SK-N-SH (cell line): ENCODE measurements at regions not wholly inside any gene's neighbourhood (a gene's known extent, or its start where the extent isn't known, plus 50 kb on each side); places are given as distances from the start of the nearest gene placed in this dataset.

Experiments
- CTCF ChIA-PET: fragments of 300-600, 350-600 bp; formaldehyde crosslinking; extraction: SDS; loops from one replicate; lab custom pipeline; 2021; lab: Yijun Ruan, JAX
- POLR2A ChIA-PET: fragments of 350-600 bp; sonication (Branson Sonifier 250); formaldehyde crosslinking; extraction: SDS; loops from one replicate; lab custom pipeline; 2020; ENCODE audit warnings: antibody characterized with exemption, inconsistent platforms; lab: Yijun Ruan, JAX
- DNase-seq: peaks from one replicate; pipeline ENCODE4 v3.0.0; 2012
- H2AFZ ChIP-seq: fragments of 200-600 bp; sonication (generic); 2 replicates; pipeline ENCODE4 v1.8.1; 2016; ENCODE audit warnings: antibody characterized with exemption, mild to moderate bottlenecking, low read depth
- H3F3A ChIP-seq: fragments of 200-600 bp; sonication (generic); replicated peaks from 2 replicates; pipeline ENCODE3; 2016; ENCODE audit warnings: antibody characterized with exemption, mild to moderate bottlenecking; ENCODE audit not compliant: insufficient read depth
- H3K27ac ChIP-seq, 2 experiments: fragments of 200-500 bp in 1 of 2; fragments of 200-600 bp in 1 of 2; sonication (Bioruptor generic) in 1 of 2; sonication (generic), shearing (Covaris generic) in 1 of 2; 2 replicates each; pipeline versions ENCODE4 v1.5.1 to v1.6.1; 2014 to 2016; ENCODE audit warnings: low read depth in 2 of 2, inconsistent platforms in 1 of 2, low read length in 1 of 2, mild to moderate bottlenecking in 1 of 2, mixed read lengths in 1 of 2
- H3K27me3 ChIP-seq: fragments of 200-600 bp; sonication (generic), shearing (Covaris generic); 2 replicates; pipeline ENCODE4 v1.6.1; 2016; ENCODE audit warnings: mixed run types; ENCODE audit not compliant: insufficient read depth
- H3K36me3 ChIP-seq, 2 experiments: fragments of 200-500 bp in 1 of 2; fragments of 200-600 bp in 1 of 2; sonication (Bioruptor generic) in 1 of 2; sonication (generic) in 1 of 2; replicated peaks in 1 of 2; 2 replicates each; pipeline versions ENCODE3 to v1.5.1; 2014 to 2016; ENCODE audit warnings: low read length in 1 of 2, mild to moderate bottlenecking in 1 of 2; ENCODE audit not compliant: insufficient read depth in 2 of 2, control insufficient read depth in 1 of 2
- H3K4me1 ChIP-seq, 2 experiments: fragments of 200-500 bp in 1 of 2; fragments of 200-600 bp in 1 of 2; sonication (Bioruptor generic) in 1 of 2; sonication (generic), shearing (Covaris generic) in 1 of 2; 2 replicates each; pipeline versions ENCODE4 v1.5.1 to v1.6.1; 2014 to 2016; ENCODE audit warnings: low read depth in 1 of 2, low read length in 1 of 2, mixed run types in 1 of 2; ENCODE audit not compliant: insufficient read depth in 2 of 2, control insufficient read depth in 1 of 2
- H3K4me2 ChIP-seq: fragments of 200-600 bp; sonication (generic), shearing (Covaris generic); 2 replicates; pipeline ENCODE4 v1.6.1; 2017; ENCODE audit warnings: mixed run types
- H3K4me3 ChIP-seq, 2 experiments: fragments of 200-500 bp in 1 of 2; fragments of 200-600 bp in 1 of 2; sonication (Bioruptor generic) in 1 of 2; sonication (generic), shearing (Covaris generic) in 1 of 2; 2 replicates each; pipeline versions ENCODE4 v1.5.1 to v1.8.1; 2014 to 2016; ENCODE audit warnings: low read depth in 2 of 2, inconsistent platforms in 1 of 2, low read length in 1 of 2, mild to moderate bottlenecking in 1 of 2, mixed read lengths in 1 of 2, moderate library complexity in 1 of 2
- H3K79me2 ChIP-seq: fragments of 200-600 bp; sonication (generic); 2 replicates; pipeline ENCODE4 v1.8.1; 2017; ENCODE audit warnings: mild to moderate bottlenecking; ENCODE audit not compliant: insufficient read depth
- H3K9ac ChIP-seq: fragments of 200-600 bp; sonication (generic); 2 replicates; pipeline ENCODE4 v1.6.1; 2017; ENCODE audit warnings: mixed run types
- H3K9me2 ChIP-seq: fragments of 200-600 bp; sonication (generic); 2 replicates; pipeline ENCODE4 v1.6.1; 2017; ENCODE audit warnings: mixed run types
- H3K9me3 ChIP-seq: fragments of 200-600 bp; sonication (generic); 2 replicates; pipeline ENCODE4 v1.6.1; 2017; ENCODE audit warnings: mixed run types, mild to moderate bottlenecking, moderate library complexity
- H4K20me1 ChIP-seq: fragments of 200-600 bp; sonication (generic); 2 replicates; pipeline ENCODE4 v1.6.1; 2017; ENCODE audit warnings: mild to moderate bottlenecking, mixed run types; ENCODE audit not compliant: insufficient read depth
- CHD2 ChIP-seq: fragments of 150-350 bp; IDR thresholded peaks from 2 replicates; pipeline ENCODE4 v1.6.1; 2018; ENCODE audit warnings: low read length; ENCODE audit not compliant: partially characterized antibody
- ELF1 ChIP-seq: IDR thresholded peaks from 2 replicates; pipeline ENCODE4 v1.4.0; 2012
- EP300 ChIP-seq, 2 experiments: IDR thresholded peaks; 2 replicates each; pipeline versions ENCODE4 v1.4.0 to v1.6.1; 2012; ENCODE audit warnings: borderline replicate concordance in 1 of 2, low read depth in 1 of 2, low read length in 1 of 2
- EZH2phosphoT487 ChIP-seq: fragments of 200-600 bp; sonication (generic); IDR thresholded peaks from 2 replicates; pipeline ENCODE4 v1.6.1; 2017; ENCODE audit warnings: low read depth, mixed run types, mild to moderate bottlenecking, antibody characterized with exemption, moderate library complexity, borderline replicate concordance
- FOXJ3 ChIP-seq: sonication (generic); formaldehyde crosslinking; IDR thresholded peaks from 2 replicates; pipeline ENCODE4 v1.5.1; 2020; ENCODE audit warnings: mild to moderate bottlenecking, missing genetic modification reagents
- FOXM1 ChIP-seq: IDR thresholded peaks from 2 replicates; pipeline ENCODE4 v1.4.0; 2012; ENCODE audit warnings: low read depth, mild to moderate bottlenecking
- GABPA ChIP-seq: IDR thresholded peaks from 2 replicates; pipeline ENCODE4 v1.4.0; 2012; ENCODE audit warnings: low read depth, mild to moderate bottlenecking
- GATA2 ChIP-seq: sonication (generic); formaldehyde crosslinking; IDR thresholded peaks from 2 replicates; pipeline ENCODE4 v1.5.0; 2020; ENCODE audit warnings: mild to moderate bottlenecking, missing genetic modification reagents
- MEF2A ChIP-seq: IDR thresholded peaks from 2 replicates; pipeline ENCODE4 v1.4.0; 2012; ENCODE audit warnings: low read depth, borderline replicate concordance
- MXI1 ChIP-seq: IDR thresholded peaks from 2 replicates; pipeline ENCODE4 v1.6.1; 2012; ENCODE audit warnings: mild to moderate bottlenecking, low read depth, low read length, improper control_type of control experiment
- POLR2AphosphoS5 ChIP-seq: IDR thresholded peaks from 2 replicates; pipeline ENCODE4 v1.6.1; 2012; ENCODE audit warnings: low read depth, low read length
- RAD21 ChIP-seq: IDR thresholded peaks from 2 replicates; pipeline ENCODE4 v1.6.1; 2012; ENCODE audit warnings: mild to moderate bottlenecking, low read length
- RCOR1 ChIP-seq: fragments of 150-350 bp; IDR thresholded peaks from 2 replicates; pipeline ENCODE4 v1.6.1; 2017; ENCODE audit warnings: antibody characterized with exemption, low read length
- RXRA ChIP-seq: IDR thresholded peaks from 2 replicates; pipeline ENCODE4 v1.4.0; 2012; ENCODE audit warnings: low read depth, mild to moderate bottlenecking, borderline replicate concordance
- SIN3A ChIP-seq: IDR thresholded peaks from 2 replicates; pipeline ENCODE4 v1.6.1; 2012; ENCODE audit warnings: low read depth, mild to moderate bottlenecking, low read length, moderate library complexity, borderline replicate concordance
- SMC3 ChIP-seq: IDR thresholded peaks from 2 replicates; pipeline ENCODE4 v1.6.1; 2012; ENCODE audit warnings: low read depth, low read length, improper control_type of control experiment
- TCF12 ChIP-seq: IDR thresholded peaks from 2 replicates; pipeline ENCODE4 v1.4.0; 2012
- TEAD4 ChIP-seq: IDR thresholded peaks from 2 replicates; pipeline ENCODE4 v1.4.0; 2012; ENCODE audit warnings: mild to moderate bottlenecking, borderline replicate concordance; ENCODE audit not compliant: insufficient read depth
- YY1 ChIP-seq: IDR thresholded peaks from 2 replicates; pipeline ENCODE4 v1.4.0; 2012; ENCODE audit warnings: low read depth, mild to moderate bottlenecking
- WGBS: methylation state at CpG from one replicate; pipeline ENCODE4 v1.1.6; 2017; ENCODE audit warnings: low lambda C conversion rate; 5-methylcytosine and 5-hydroxymethylcytosine counted together
- TF ChIP-seq, protein P1 (sequence below): IDR thresholded peaks from 2 replicates; pipeline ENCODE4 v1.4.0; 2012; ENCODE audit warnings: low read depth, borderline replicate concordance
- TF ChIP-seq, protein P2 (sequence below): IDR thresholded peaks from 2 replicates; pipeline ENCODE4; 2012
- TF ChIP-seq, protein P3 (sequence below): fragments of 150-350 bp; IDR thresholded peaks from 2 replicates; pipeline ENCODE4 v1.6.1; 2016; ENCODE audit warnings: mild to moderate bottlenecking, low read depth, low read length

DNA sequence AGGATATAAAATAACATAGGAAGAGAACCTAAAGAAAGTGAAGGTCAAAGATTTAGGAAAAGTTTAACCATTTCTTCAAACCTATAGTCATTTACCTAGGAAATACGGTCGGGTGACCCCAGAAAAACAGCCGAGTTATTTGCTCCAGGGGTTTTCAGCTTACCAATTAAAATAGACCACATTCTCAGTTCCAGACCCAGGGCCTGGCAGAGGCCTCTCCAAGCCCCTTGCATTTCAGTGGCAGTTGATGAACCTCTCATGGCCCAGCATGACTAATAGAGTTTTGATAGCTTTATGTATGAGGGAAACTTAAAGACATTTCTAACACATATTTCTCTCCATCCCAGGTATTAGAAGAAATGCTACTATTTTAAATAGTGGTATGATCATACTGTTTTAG lies 113.5 kb downstream of the OGFRL1 start:
- Histone ChIP-seq H2AFZ (no peak overlapping the region), H3K4me3 (no peak overlapping the region), H3F3A (peaks cover 30% of the 10 kb centered on the region), H3K9me2 (no peaks in the 10 kb centered on the region), H3K27ac (peak overlapping the region in 1 of 2 experiments; percentile 95; a peak in 1 of 4 replicates), H3K9me3 (no peaks in the 10 kb centered on the region), H3K9ac (no peak overlapping the region), H4K20me1 (no peaks in the 10 kb centered on the region), H3K4me1 (peaks cover 3 to 31% of the 10 kb centered on the region in 2 experiments; a peak in 3 of 4 replicates), H3K79me2 (peaks cover 17% of the 10 kb centered on the region; the same call in 1 of the 2 replicates), H3K36me3 (peaks cover 0 to 10% of the 10 kb centered on the region in 2 experiments), H3K4me2 (0 out of 2 replicates have a peak overlapping the region, but pooled peaks have one; percentile 17), H3K27me3 (no peaks in the 10 kb centered on the region)
- no peak for DNase-seq
- TF ChIP-seq FOXJ3 (CRISPR knock-in tag): no peak
- TF ChIP-seq FOXM1: no peak
- TF ChIP-seq GABPA: no peak
- no peak for TF ChIP-seq ELF1
- no peak for TF ChIP-seq SMC3
- no peak for TF ChIP-seq RAD21
- TF ChIP-seq, protein P1, sequence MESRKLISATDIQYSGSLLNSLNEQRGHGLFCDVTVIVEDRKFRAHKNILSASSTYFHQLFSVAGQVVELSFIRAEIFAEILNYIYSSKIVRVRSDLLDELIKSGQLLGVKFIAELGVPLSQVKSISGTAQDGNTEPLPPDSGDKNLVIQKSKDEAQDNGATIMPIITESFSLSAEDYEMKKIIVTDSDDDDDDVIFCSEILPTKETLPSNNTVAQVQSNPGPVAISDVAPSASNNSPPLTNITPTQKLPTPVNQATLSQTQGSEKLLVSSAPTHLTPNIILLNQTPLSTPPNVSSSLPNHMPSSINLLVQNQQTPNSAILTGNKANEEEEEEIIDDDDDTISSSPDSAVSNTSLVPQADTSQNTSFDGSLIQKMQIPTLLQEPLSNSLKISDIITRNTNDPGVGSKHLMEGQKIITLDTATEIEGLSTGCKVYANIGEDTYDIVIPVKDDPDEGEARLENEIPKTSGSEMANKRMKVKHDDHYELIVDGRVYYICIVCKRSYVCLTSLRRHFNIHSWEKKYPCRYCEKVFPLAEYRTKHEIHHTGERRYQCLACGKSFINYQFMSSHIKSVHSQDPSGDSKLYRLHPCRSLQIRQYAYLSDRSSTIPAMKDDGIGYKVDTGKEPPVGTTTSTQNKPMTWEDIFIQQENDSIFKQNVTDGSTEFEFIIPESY: no peak
- TF ChIP-seq, protein P2, sequence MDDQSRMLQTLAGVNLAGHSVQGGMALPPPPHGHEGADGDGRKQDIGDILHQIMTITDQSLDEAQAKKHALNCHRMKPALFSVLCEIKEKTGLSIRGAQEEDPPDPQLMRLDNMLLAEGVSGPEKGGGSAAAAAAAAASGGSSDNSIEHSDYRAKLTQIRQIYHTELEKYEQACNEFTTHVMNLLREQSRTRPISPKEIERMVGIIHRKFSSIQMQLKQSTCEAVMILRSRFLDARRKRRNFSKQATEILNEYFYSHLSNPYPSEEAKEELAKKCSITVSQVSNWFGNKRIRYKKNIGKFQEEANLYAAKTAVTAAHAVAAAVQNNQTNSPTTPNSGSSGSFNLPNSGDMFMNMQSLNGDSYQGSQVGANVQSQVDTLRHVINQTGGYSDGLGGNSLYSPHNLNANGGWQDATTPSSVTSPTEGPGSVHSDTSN: no peak
- TF ChIP-seq CHD2: no peak
- no peak for TF ChIP-seq EP300 (IDR thresholded peaks at IDR 0.05; ENCODE audit: borderline replicate concordance in 1 of 2, low read depth in 1 of 2, low read length in 1 of 2)
- no peak for TF ChIP-seq EZH2phosphoT487
- no peak for TF ChIP-seq POLR2AphosphoS5
- no peak for TF ChIP-seq MEF2A
- ChIA-PET CTCF (no interaction called here), POLR2A (no interaction called here)
- 82% methylated on average over 3 of the region's 3 CpGs for WGBS

DNA sequence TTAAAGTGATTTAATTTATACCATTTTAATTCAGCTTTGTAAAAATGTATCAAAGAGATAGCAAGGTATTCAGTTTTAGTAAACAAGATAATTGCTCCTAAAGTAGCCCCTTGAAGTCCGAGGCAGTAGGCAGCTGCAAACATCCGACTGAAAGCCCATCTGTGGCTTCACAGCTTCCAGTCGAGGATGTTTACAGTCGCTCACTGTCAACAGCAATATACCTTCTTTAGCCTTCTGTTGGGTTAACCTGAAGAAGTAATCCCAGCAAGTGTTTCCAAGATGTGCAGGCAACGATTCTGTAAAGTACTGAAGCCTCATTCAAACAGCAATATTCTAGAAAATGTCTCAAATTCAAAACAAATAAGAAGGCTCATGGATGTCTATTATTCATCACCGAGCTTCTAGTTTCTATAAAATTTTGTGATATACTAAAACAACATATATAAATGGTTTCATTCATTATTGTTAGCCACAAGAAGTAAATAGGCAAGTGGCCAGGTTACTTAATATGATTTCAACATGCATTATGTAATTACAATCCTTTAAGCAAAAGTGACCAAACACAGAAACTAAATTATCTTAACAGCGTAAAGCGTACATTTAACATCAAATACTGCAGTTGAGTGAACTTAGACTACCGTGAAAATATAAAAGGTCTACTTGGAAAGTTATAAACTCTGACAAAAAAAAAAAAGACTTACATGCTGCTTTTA lies 115.0 kb downstream of the OGFRL1 start:
- 26% methylated on average over 9 of the region's 9 CpGs for WGBS
- H3K4me1 ChIP-seq: peaks cover 7 to 36% of the 10 kb centered on the region in 2 experiments; a peak in 3 of 4 replicates
- DNase-seq: no peak
- peak overlapping the region; percentile 77 for H3K9ac ChIP-seq
- H3K36me3 ChIP-seq: no peaks in the 10 kb centered on the region
- H3K79me2 ChIP-seq: peaks cover 17% of the 10 kb centered on the region; the same call in 1 of the 2 replicates
- H3K27ac ChIP-seq: peak overlapping the region; percentile 78 to 95; a peak in 3 of 4 replicates
- no peaks in the 10 kb centered on the region for H3K9me3 ChIP-seq
- peak overlapping the region; percentile 27 to 53; a peak in 3 of 4 replicates for H3K4me3 ChIP-seq
- H3K27me3 ChIP-seq: no peaks in the 10 kb centered on the region
- H3K9me2 ChIP-seq: no peaks in the 10 kb centered on the region
- H4K20me1 ChIP-seq: no peaks in the 10 kb centered on the region
- peak overlapping the region; percentile 84 for H3K4me2 ChIP-seq
- TF ChIP-seq MEF2A (no peak), EZH2phosphoT487 (no peak), TEAD4 (no peak), SIN3A (no peak), TCF12 (no peak), YY1 (no peak), MXI1 (no peak), RXRA (no peak), RCOR1 (no peak), POLR2AphosphoS5 (no peak), GATA2 (no peak), CHD2 (no peak), FOXJ3 (CRISPR knock-in tag) (no peak)
- TF ChIP-seq, protein P3, sequence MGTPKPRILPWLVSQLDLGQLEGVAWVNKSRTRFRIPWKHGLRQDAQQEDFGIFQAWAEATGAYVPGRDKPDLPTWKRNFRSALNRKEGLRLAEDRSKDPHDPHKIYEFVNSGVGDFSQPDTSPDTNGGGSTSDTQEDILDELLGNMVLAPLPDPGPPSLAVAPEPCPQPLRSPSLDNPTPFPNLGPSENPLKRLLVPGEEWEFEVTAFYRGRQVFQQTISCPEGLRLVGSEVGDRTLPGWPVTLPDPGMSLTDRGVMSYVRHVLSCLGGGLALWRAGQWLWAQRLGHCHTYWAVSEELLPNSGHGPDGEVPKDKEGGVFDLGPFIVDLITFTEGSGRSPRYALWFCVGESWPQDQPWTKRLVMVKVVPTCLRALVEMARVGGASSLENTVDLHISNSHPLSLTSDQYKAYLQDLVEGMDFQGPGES: no peak
- TF ChIP-seq, protein P2: no peak
- CTCF ChIA-PET: interaction anchor here (0.6 to 0.9 kb wide), 2 partner anchors 15 to 74 kb away, joined by 3 to 5 read pairs; no protein-coding TSS in a partner anchor
- peaks cover 30% of the 10 kb centered on the region for H3F3A ChIP-seq
- POLR2A ChIA-PET: no interaction called here
- peak overlapping the region; percentile 54; the same call in 1 of the 2 replicates for H2AFZ ChIP-seq
